Erythroblast (primary cell): ENCODE measurements at regions not wholly inside any gene's neighbourhood (a gene's known extent, or its start where the extent isn't known, plus 50 kb on each side); places are given as distances from the start of the nearest gene placed in this dataset.

Source experiments
- GATA1 ChIP-seq: IDR thresholded peaks from 2 replicates; pipeline ENCODE4 v1.6.1; 2011; ENCODE audit warnings: low read depth, mild to moderate bottlenecking, control low read depth, low read length, moderate library complexity
- POLR2A ChIP-seq: IDR thresholded peaks from 2 replicates; pipeline ENCODE4 v1.6.1; 2011; ENCODE audit warnings: mild to moderate bottlenecking, low read length

DNA sequence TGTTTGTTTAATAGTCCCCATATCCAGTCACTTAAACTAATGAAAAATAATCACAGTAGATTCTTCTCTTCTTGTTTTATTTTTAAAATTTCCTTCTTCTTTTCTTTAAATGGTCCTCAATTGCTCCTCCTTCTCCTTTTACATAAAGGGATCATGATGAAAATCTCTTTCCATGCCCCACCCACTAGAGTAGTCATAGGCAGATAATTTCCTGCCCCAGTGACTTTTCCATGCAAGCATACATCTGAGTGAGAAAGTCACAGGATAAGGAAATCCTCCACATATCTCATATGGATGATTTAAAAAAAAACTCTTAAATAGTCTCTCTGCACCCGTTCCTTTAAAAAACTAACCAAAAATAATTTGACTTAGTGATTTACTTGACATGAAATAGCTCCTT lies 552.3 kb upstream of the SETBP1 start:
- TF ChIP-seq POLR2A (no peak), GATA1 (no peak)
